Loucy (cell line): ENCODE measurements at regions not wholly inside any gene's neighbourhood (a gene's known extent, or its start where the extent isn't known, plus 50 kb on each side); places are given as distances from the start of the nearest gene placed in this dataset.

ENCODE experiments used
- H2AFZ ChIP-seq: fragments of 200-600 bp; sonication (generic); 2 replicates; pipeline ENCODE4 v1.6.0; 2016; ENCODE audit warnings: antibody characterized with exemption, mild to moderate bottlenecking, low read length, moderate library complexity
- H3F3A ChIP-seq: fragments of 200-600 bp; 2 replicates; pipeline ENCODE4 v1.6.0; 2016; ENCODE audit warnings: antibody characterized with exemption, low read depth, mild to moderate bottlenecking
- H3K27me3 ChIP-seq: fragments of 200-600 bp; sonication (generic); 2 replicates; pipeline ENCODE4 v1.6.1; 2014; ENCODE audit warnings: low read length, mild to moderate bottlenecking; ENCODE audit not compliant: insufficient read depth, poor library complexity, severe bottlenecking
- H3K36me3 ChIP-seq: fragments of 200-600 bp; sonication (generic); 2 replicates; pipeline ENCODE4 v1.6.1; 2016; ENCODE audit warnings: low read length; ENCODE audit not compliant: insufficient read depth
- H3K4me1 ChIP-seq: fragments of 200-600 bp; sonication (generic); 2 replicates; pipeline ENCODE4 v1.5.1; 2014; ENCODE audit warnings: low read length, mild to moderate bottlenecking; ENCODE audit not compliant: insufficient read depth, poor library complexity, severe bottlenecking
- H3K4me2 ChIP-seq: fragments of 200-600 bp; sonication (generic); 2 replicates; pipeline ENCODE4 v1.6.0; 2014; ENCODE audit warnings: antibody characterized with exemption, low read length, low read depth, mild to moderate bottlenecking; ENCODE audit not compliant: poor library complexity, severe bottlenecking
- H3K4me3 ChIP-seq: fragments of 200-600 bp; sonication (generic); 2 replicates; pipeline ENCODE4 v1.5.1; 2014; ENCODE audit warnings: low read length, mild to moderate bottlenecking, mixed read lengths; ENCODE audit not compliant: poor library complexity, severe bottlenecking
- H3K79me2 ChIP-seq: fragments of 200-600 bp; sonication (generic); 2 replicates; pipeline ENCODE4 v1.6.1; 2014; ENCODE audit warnings: low read length; ENCODE audit not compliant: insufficient read depth
- H3K9ac ChIP-seq: fragments of 200-600 bp; sonication (generic); 2 replicates; pipeline ENCODE4 v1.6.0; 2014; ENCODE audit warnings: mild to moderate bottlenecking, low read depth, low read length, moderate library complexity; ENCODE audit not compliant: poor library complexity, severe bottlenecking
- H3K9me2 ChIP-seq: fragments of 200-600 bp; sonication (generic); replicated peaks from 2 replicates; pipeline ENCODE4 v1.6.1; 2016; ENCODE audit warnings: low read depth, low read length, mixed read lengths
- H3K9me3 ChIP-seq: fragments of 200-600 bp; sonication (generic); 2 replicates; pipeline ENCODE4 v1.6.1; 2014; ENCODE audit warnings: mild to moderate bottlenecking, antibody characterized with exemption, low read length, low read depth; ENCODE audit not compliant: insufficient read depth
- H4K20me1 ChIP-seq: fragments of 200-600 bp; sonication (generic); 2 replicates; pipeline ENCODE4 v1.6.0; 2014; ENCODE audit warnings: antibody characterized with exemption, low read length, mild to moderate bottlenecking; ENCODE audit not compliant: insufficient read depth, poor library complexity, severe bottlenecking
- EZH2phosphoT487 ChIP-seq: fragments of 200-600 bp; IDR thresholded peaks from 2 replicates; pipeline ENCODE4 v1.6.1; 2018; ENCODE audit warnings: antibody characterized with exemption, mild to moderate bottlenecking, moderate library complexity, borderline replicate concordance
- TF ChIP-seq, protein P1 (sequence below): fragments of 200-600 bp; sonication (generic); conservative IDR thresholded peaks from 2 replicates; pipeline ENCODE4 v1.5.1; 2014; ENCODE audit warnings: mild to moderate bottlenecking, antibody characterized with exemption, low read length

DNA sequence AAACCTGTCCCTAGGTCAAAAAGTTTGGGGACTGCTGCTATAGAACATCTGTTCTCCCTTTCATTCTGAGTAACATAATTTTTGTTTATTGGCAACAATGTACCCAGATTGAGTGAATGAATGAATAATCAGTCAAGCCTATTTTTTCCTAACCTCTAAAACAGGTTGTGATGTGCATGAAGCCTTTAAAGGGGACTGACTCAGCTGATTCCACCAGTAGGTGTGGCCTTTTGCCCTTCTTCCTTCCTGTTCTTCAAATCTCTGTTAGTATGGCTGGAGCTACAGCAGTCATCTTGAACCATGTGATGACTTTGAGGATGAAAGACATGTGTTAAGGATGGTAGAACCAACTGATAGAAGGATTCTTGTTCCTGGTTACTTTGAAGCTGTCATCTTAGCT lies 476.1 kb downstream of the NUF2 start:
- Histone ChIP-seq H3K9me2 (no peaks in the 10 kb centered on the region), H2AFZ (no peak overlapping the region), H3F3A (no peaks in the 10 kb centered on the region), H3K4me1 (no peaks in the 10 kb centered on the region), H3K79me2 (no peaks in the 10 kb centered on the region), H3K9me3 (no peaks in the 10 kb centered on the region), H4K20me1 (no peaks in the 10 kb centered on the region), H3K4me3 (no peak overlapping the region), H3K27me3 (no peaks in the 10 kb centered on the region), H3K36me3 (no peaks in the 10 kb centered on the region), H3K4me2 (no peak overlapping the region), H3K9ac (no peak overlapping the region)
- TF ChIP-seq, protein P1, sequence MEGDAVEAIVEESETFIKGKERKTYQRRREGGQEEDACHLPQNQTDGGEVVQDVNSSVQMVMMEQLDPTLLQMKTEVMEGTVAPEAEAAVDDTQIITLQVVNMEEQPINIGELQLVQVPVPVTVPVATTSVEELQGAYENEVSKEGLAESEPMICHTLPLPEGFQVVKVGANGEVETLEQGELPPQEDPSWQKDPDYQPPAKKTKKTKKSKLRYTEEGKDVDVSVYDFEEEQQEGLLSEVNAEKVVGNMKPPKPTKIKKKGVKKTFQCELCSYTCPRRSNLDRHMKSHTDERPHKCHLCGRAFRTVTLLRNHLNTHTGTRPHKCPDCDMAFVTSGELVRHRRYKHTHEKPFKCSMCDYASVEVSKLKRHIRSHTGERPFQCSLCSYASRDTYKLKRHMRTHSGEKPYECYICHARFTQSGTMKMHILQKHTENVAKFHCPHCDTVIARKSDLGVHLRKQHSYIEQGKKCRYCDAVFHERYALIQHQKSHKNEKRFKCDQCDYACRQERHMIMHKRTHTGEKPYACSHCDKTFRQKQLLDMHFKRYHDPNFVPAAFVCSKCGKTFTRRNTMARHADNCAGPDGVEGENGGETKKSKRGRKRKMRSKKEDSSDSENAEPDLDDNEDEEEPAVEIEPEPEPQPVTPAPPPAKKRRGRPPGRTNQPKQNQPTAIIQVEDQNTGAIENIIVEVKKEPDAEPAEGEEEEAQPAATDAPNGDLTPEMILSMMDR, result no peak
- no peak for TF ChIP-seq EZH2phosphoT487

DNA sequence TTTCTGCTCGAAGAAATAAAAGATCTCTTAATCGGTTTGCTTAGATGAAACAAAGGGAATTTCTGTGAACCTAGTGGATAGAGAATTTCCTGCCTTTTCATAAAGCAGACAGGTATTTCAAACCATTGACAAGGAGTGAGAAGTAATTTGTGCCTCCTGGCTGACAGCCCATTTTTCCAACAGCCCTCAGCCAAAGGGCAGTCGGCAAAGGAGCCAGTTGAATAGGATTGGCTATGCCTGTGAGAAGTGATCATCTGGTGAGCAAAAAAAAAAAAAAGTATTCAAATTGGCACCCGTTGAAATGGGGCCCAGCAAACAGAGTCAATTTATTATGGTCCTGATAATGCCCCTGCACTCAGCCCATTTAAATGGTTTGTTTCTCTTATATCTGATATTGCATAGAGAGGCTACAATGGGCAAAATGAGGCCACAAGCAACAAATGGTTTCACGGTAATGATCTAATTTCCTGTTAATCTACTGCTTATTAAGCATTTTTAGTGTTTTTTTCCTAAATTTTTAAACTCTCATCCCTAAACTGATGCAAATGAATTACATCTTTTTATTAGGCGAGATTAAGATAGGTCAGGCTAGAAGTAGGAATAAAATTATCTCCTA lies 477.5 kb downstream of the NUF2 start:
- no peak for TF ChIP-seq EZH2phosphoT487
- TF ChIP-seq, protein P1, result no peak
- Histone ChIP-seq H3K4me3 (no peak overlapping the region), H3K36me3 (no peaks in the 10 kb centered on the region), H3F3A (no peaks in the 10 kb centered on the region), H3K27me3 (no peaks in the 10 kb centered on the region), H2AFZ (no peak overlapping the region), H3K4me1 (no peaks in the 10 kb centered on the region), H3K4me2 (no peak overlapping the region), H4K20me1 (no peaks in the 10 kb centered on the region), H3K9ac (no peak overlapping the region), H3K79me2 (no peaks in the 10 kb centered on the region), H3K9me3 (no peaks in the 10 kb centered on the region), H3K9me2 (no peaks in the 10 kb centered on the region)

DNA sequence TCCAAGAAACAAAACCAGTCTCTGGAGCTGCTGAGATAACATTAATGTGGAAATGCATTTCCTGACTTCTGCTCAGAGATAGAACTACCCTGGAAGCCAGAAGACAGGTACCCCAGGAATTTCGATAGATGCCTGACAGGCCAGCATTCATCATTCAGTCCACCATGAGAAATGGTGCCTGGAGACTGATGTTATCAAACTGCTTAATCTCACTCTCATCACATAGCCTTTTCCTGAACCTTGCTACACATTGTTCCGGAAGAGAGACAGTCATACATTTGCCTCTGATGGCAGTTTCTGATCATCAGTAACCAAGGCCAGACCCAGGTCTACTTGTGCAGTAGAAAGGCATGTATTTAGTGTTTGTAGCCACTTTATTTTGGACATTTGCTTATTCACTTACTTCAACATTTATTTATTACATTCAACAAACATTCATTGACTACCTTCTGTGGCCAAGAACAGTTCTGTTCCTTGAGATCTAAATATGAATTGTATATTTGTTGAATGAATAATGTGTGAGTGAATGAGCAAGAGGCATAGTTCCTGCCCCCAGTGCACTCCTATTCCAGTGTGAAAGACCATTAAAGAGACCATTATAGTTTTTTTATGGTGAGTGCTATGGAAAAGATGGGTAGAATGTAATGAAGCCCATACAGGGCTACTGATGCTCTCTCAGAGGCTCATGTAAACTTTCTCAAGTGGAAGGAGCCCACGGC lies 485.7 kb downstream of the NUF2 start:
- H4K20me1 ChIP-seq, result no peaks in the 10 kb centered on the region
- H3K27me3 ChIP-seq, result no peaks in the 10 kb centered on the region
- H3K9ac ChIP-seq, result no peak overlapping the region
- no peaks in the 10 kb centered on the region for H3K9me2 ChIP-seq
- H3K36me3 ChIP-seq, result no peaks in the 10 kb centered on the region
- no peak overlapping the region for H2AFZ ChIP-seq
- H3K4me1 ChIP-seq, result no peaks in the 10 kb centered on the region
- no peaks in the 10 kb centered on the region for H3K9me3 ChIP-seq
- H3F3A ChIP-seq, result no peaks in the 10 kb centered on the region
- no peaks in the 10 kb centered on the region for H3K79me2 ChIP-seq
- no peak overlapping the region for H3K4me2 ChIP-seq
- TF ChIP-seq EZH2phosphoT487, result no peak
- TF ChIP-seq, protein P1, result no peak
- H3K4me3 ChIP-seq, result no peak overlapping the region
